Lower leg skin (tissue), 4 donors: ENCODE measurements at regions not wholly inside any gene's neighbourhood (a gene's known extent, or its start where the extent isn't known, plus 50 kb on each side); places are given as distances from the start of the nearest gene placed in this dataset.

ENCODE experiments used
- DNase-seq, 2 donors: peaks; one replicate each; pipeline ENCODE4 v3.0.0-alpha.2; 2019; ENCODE audit warnings: low spot score in 2 of 2
- H3K4me3 ChIP-seq: fragments of 200-600 bp; sonication (generic); 2 replicates; pipeline ENCODE4 v1.5.1; 2017; ENCODE audit warnings: mild to moderate bottlenecking, low read depth; ENCODE audit not compliant: poor library complexity, severe bottlenecking
- CTCF ChIP-seq, 3 donors: fragments of 450-650 bp; IDR thresholded peaks; one replicate each; pipeline ENCODE4 v1.5.1; 2016; ENCODE audit warnings: antibody characterized with exemption in 3 of 3, mild to moderate bottlenecking in 3 of 3, moderate library complexity in 2 of 3
- POLR2A ChIP-seq, 2 donors: fragments of 450-650 bp; IDR thresholded peaks; one replicate each; pipeline ENCODE4 v1.6.1; 2016 to 2017; ENCODE audit warnings: antibody characterized with exemption in 2 of 2, mild to moderate bottlenecking in 1 of 2, moderate library complexity in 1 of 2
- WGBS, 2 donors: methylation state at CpG; one replicate each; pipeline ENCODE4 v1.1.5; 2018; 5-methylcytosine and 5-hydroxymethylcytosine counted together
- intact Hi-C: fragments of 100-400 bp; cut with DNase I; formaldehyde crosslinking; loops from one replicate; pipeline ENCODE4 v1.15.0; 2023; ENCODE audit warnings: low total_unique reads

DNA sequence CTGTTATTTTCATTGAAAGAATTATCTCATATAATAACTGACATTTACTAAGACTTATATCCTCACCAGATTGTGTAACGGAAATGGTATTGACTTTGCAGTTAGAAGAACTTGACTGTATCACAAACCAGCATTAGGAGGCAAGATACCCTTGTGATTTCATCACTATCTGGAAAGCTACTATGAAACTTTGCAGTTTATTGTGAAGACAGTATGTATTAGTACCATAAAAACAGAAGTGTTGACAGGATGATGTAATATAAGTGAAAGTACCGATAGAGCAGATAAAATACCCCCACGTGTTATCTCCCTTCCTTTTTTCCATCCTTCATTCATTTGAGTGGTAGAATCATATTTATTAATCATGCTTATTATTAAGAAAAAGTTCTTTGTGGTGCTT, 365.7 kb upstream of the KLHL1 start:
- TF ChIP-seq CTCF (IDR thresholded peaks at IDR 0.05): no peak
- no peak for TF ChIP-seq POLR2A (IDR thresholded peaks at IDR 0.05)
- intact Hi-C loops: no loop called here
- no peak overlapping the region for H3K4me3 ChIP-seq
- DNase-seq: no peak
- WGBS, 2 donors: 66 to 75% methylated on average over 3 of the region's 3 CpGs

DNA sequence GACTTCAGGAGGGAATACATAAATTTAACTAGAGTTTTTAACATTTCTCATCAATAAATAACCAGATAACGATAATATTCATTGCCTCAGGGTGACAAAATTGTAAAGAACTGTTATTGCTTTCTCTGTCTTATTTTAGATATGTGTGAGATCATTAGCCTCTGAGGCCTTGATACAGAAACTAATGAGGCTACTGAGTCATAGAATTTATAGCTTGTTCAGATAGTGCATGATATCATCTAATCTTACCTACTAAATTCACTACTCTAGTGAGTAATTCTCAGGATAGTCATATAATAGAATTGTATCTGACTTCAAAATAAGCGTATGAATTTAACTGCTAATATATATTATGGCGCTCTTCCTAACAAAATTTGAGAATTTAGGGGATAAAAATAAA, 360.8 kb upstream of the KLHL1 start:
- 79 to 86% methylated on average over 3 of the region's 3 CpGs for WGBS, 2 donors
- DNase-seq: no peak
- TF ChIP-seq CTCF (IDR thresholded peaks at IDR 0.05): no peak
- TF ChIP-seq POLR2A (IDR thresholded peaks at IDR 0.05): no peak
- H3K4me3 ChIP-seq: no peak overlapping the region
- intact Hi-C loops: no loop called here

DNA sequence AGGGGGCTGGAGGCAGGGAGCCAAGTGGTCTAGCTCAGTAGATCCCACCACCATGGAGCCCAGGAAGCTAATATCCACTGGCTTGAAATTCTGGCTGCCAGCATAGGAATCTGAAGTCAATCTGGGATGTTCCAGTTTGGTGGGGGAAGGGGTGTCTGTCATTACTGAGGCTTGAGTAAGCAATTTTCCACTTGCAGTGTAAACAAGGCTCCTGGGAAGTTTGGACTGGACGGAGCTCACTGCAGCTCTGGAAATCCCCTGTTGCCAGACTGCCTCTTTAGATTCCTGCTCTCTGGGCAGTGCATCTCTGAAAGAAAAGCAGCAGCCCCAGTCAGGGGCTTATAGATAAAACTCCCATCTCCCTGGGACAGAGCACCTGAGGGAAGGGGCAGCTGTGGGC, 349.2 kb upstream of the KLHL1 start:
- 33 to 50% methylated on average over 1 of the region's 1 CpG for WGBS, 2 donors
- DNase-seq: no peak
- no peak overlapping the region for H3K4me3 ChIP-seq
- no peak for TF ChIP-seq POLR2A (IDR thresholded peaks at IDR 0.05)
- no peak for TF ChIP-seq CTCF (IDR thresholded peaks at IDR 0.05)
- intact Hi-C loops: no loop called here

- WGBS, 2 donors: 84 to 87% methylated on average over 2 of the region's 2 CpGs
- intact Hi-C loops: no loop called here
- TF ChIP-seq POLR2A (IDR thresholded peaks at IDR 0.05): no peak
- no peak for TF ChIP-seq CTCF (IDR thresholded peaks at IDR 0.05)
- H3K4me3 ChIP-seq: no peak overlapping the region
- DNase-seq: no peak
Measured at GRCh38 chr13:70448820-70449219, 340.6 kb upstream of the KLHL1 start.

DNA sequence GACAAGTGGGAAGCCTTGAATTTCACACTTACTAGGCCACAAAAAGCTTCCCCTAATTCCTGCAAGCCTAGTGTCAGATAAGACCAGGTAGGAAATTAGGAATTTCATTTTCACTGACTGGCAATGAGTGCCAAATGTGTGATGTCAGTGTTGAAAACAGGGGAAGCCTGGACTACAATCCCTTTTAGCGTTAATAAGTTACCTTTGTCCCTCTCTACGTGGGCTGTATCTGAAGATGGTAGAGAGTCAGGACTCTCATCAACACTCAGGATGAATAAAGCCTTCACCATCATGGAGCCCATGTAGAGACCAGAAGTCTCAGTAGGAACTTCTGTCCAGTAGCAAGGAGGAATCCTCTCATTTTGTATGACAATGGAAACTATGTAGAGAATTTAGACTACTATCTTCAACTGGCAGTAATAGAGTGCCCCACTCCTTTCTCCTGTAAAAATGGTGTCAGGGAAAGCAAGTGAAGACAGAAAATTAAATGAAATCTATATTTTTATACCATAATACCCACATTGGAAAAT, 324.1 kb upstream of the KLHL1 start:
- 82 to 88% methylated on average over 2 of the region's 2 CpGs for WGBS, 2 donors
- DNase-seq: no peak
- TF ChIP-seq CTCF (IDR thresholded peaks at IDR 0.05): no peak
- TF ChIP-seq POLR2A (IDR thresholded peaks at IDR 0.05): no peak
- intact Hi-C loops: no loop called here
- H3K4me3 ChIP-seq: no peak overlapping the region

- no peak overlapping the region for H3K4me3 ChIP-seq
- intact Hi-C loops: no loop called here
- TF ChIP-seq POLR2A (IDR thresholded peaks at IDR 0.05): no peak
- TF ChIP-seq CTCF (IDR thresholded peaks at IDR 0.05): no peak
- DNase-seq: no peak
Measured at GRCh38 chr13:70430256-70430655, 322.0 kb upstream of the KLHL1 start.
